Endothelial cell of umbilical vein (primary cell): ENCODE measurements at regions not wholly inside any gene's neighbourhood (a gene's known extent, or its start where the extent isn't known, plus 50 kb on each side); places are given as distances from the start of the nearest gene placed in this dataset.

Source experiments
- BruUV-seq: library from RNA; stranded (reverse); fragments of 400-500 nt; replicated peaks from 2 replicates; lab custom pipeline; 2021; lab: Mats Ljungman, UMichigan
- CTCF ChIA-PET: fragments of 300-600, 350-600 bp; sonication (Branson Sonifier 250); formaldehyde crosslinking; loops from one replicate; lab custom pipeline; 2021; ENCODE audit warnings: antibody characterized with exemption, inconsistent platforms; lab: Charles Lee
- POLR2A ChIA-PET: fragments of 300-600, 350-600 bp; sonication (Branson Sonifier 250); formaldehyde crosslinking; loops from one replicate; lab custom pipeline; 2021; ENCODE audit warnings: antibody characterized with exemption, inconsistent platforms; lab: Charles Lee
- DNase-seq: peaks from one replicate; pipeline ENCODE4 v3.0.0-alpha.2; 2011; ENCODE audit warnings: low read depth, low spot score
- FAIRE-seq: peaks from 2 replicates; lab custom pipeline; 2011; peaks lifted over from hg19 to GRCh38; lab: Jason Lieb, UNC
- H2AFZ ChIP-seq: 2 replicates; pipeline ENCODE4 v1.6.0; 2012; ENCODE audit warnings: low read depth, low read length, control low read depth, inconsistent platforms
- H3K27ac ChIP-seq: 2 replicates; pipeline ENCODE4 v1.5.1; 2011; ENCODE audit warnings: low read depth, mild to moderate bottlenecking, control low read depth, low read length, moderate library complexity; ENCODE audit not compliant: insufficient read depth
- H3K27me3 ChIP-seq, 2 experiments: 2 replicates each; pipeline versions ENCODE4 v1.6.0 to v1.6.1; 2011; ENCODE audit warnings: low read length in 2 of 2, mixed read lengths in 1 of 2; ENCODE audit not compliant: control insufficient read depth in 2 of 2, insufficient read depth in 2 of 2
- H3K36me3 ChIP-seq, 2 experiments: 2 replicates in 1 of 2; 3 replicates in 1 of 2; pipeline ENCODE4 v1.5.1; 2011; ENCODE audit warnings: low read length in 2 of 2, mild to moderate bottlenecking in 1 of 2, moderate library complexity in 1 of 2; ENCODE audit not compliant: control insufficient read depth in 2 of 2, insufficient read depth in 2 of 2; ENCODE audit errors: extremely low read depth in 1 of 2
- H3K4me1 ChIP-seq: 3 replicates; pipeline ENCODE4 v1.5.1; 2011; ENCODE audit warnings: mild to moderate bottlenecking, low read length; ENCODE audit not compliant: control insufficient read depth, insufficient read depth; ENCODE audit errors: extremely low read depth
- H3K4me2 ChIP-seq: 2 replicates; pipeline ENCODE4 v1.6.1; 2011; ENCODE audit warnings: low read length, control low read depth, mixed read lengths; ENCODE audit not compliant: insufficient read depth
- H3K4me3 ChIP-seq, 3 experiments: fragments of 200-600 bp in 1 of 3; sonication (generic), shearing (Covaris generic) in 1 of 3; replicated peaks in 1 of 3; 2 replicates each; pipeline ENCODE4 v1.5.1; 2011 to 2016; ENCODE audit warnings: control low read depth in 3 of 3, low read length in 3 of 3, mild to moderate bottlenecking in 2 of 3, inconsistent platforms in 1 of 3, low read depth in 1 of 3, moderate library complexity in 1 of 3; ENCODE audit not compliant: insufficient read depth in 1 of 3
- H3K79me2 ChIP-seq: 2 replicates; pipeline ENCODE4 v1.6.0; 2012; ENCODE audit warnings: low read length, inconsistent platforms; ENCODE audit not compliant: control insufficient read depth, insufficient read depth
- H3K9ac ChIP-seq: replicated peaks from 2 replicates; pipeline ENCODE3; 2011; ENCODE audit warnings: low read length, control low read depth; ENCODE audit not compliant: insufficient read depth; ENCODE audit errors: extremely low read depth
- H3K9me1 ChIP-seq: replicated peaks from 3 replicates; pipeline ENCODE4 v1.6.0; 2011; ENCODE audit warnings: mild to moderate bottlenecking, low read length; ENCODE audit not compliant: control insufficient read depth, insufficient read depth; ENCODE audit errors: extremely low read depth
- H3K9me3 ChIP-seq: replicated peaks from 2 replicates; pipeline ENCODE4 v1.5.1; 2012; ENCODE audit warnings: low read length, inconsistent platforms; ENCODE audit not compliant: control insufficient read depth, insufficient read depth
- H4K20me1 ChIP-seq: replicated peaks from 2 replicates; pipeline ENCODE3; 2011; ENCODE audit warnings: mild to moderate bottlenecking, low read length; ENCODE audit not compliant: control insufficient read depth, insufficient read depth; ENCODE audit errors: extremely low read depth
- EZH2 ChIP-seq: IDR thresholded peaks from 2 replicates; pipeline ENCODE4 v1.6.1; 2012; ENCODE audit warnings: borderline replicate concordance, low read depth, mild to moderate bottlenecking, moderate library complexity, low read length, inconsistent platforms; ENCODE audit not compliant: severe bottlenecking
- FOS ChIP-seq: IDR thresholded peaks from 2 replicates; pipeline ENCODE4 v1.6.1; 2011; ENCODE audit warnings: mild to moderate bottlenecking, low read length, moderate library complexity, borderline replicate concordance; ENCODE audit not compliant: insufficient read depth
- GATA2 ChIP-seq: IDR thresholded peaks from 2 replicates; pipeline ENCODE4 v1.7.0; 2011; ENCODE audit warnings: low read depth, mild to moderate bottlenecking, moderate library complexity, mixed read lengths, low read length; ENCODE audit not compliant: insufficient read length, insufficient read depth
- JUN ChIP-seq: IDR thresholded peaks from 2 replicates; pipeline ENCODE4 v1.6.1; 2011; ENCODE audit warnings: borderline replicate concordance, low read depth; ENCODE audit not compliant: insufficient read length, insufficient read depth
- MYC ChIP-seq: IDR thresholded peaks from one replicate; pipeline ENCODE4 v1.6.1; 2011; ENCODE audit warnings: mild to moderate bottlenecking, low read depth, low read length
- POLR2A ChIP-seq: IDR thresholded peaks from 2 replicates; pipeline ENCODE4 v1.6.1; 2012; ENCODE audit warnings: low read depth, mild to moderate bottlenecking, control low read depth, low read length
- POLR2AphosphoS5 ChIP-seq: IDR thresholded peaks from 2 replicates; pipeline ENCODE4 v1.6.1; 2012; ENCODE audit warnings: low read depth, mild to moderate bottlenecking, control low read depth, low read length, moderate library complexity; ENCODE audit not compliant: insufficient read depth
- dilution Hi-C: fragments of 300-500 bp; cut with MboI; formaldehyde crosslinking; loops from one replicate; pipeline ENCODE4 v1.15.0; 2019; ENCODE audit warnings: low sequenced_read_pairs; ENCODE audit not compliant: extremely low pct_ligation_motif_present
- intact Hi-C: fragments of 100-400 bp; cut with micrococcal nuclease; formaldehyde crosslinking; loops from one replicate; pipeline ENCODE4 v1.10.0; 2022
- TF ChIP-seq, protein P1 (sequence below): IDR thresholded peaks from 2 replicates; pipeline ENCODE4 v1.6.1; 2011; ENCODE audit not compliant: insufficient read depth, insufficient read length
- TF ChIP-seq, protein P2 (sequence below), 2 donors: IDR thresholded peaks; 1 replicate in 1 of 2; 2 replicates in 1 of 2; pipeline ENCODE4 v1.5.1; 2011; ENCODE audit warnings: low read length in 2 of 2, mild to moderate bottlenecking in 2 of 2, moderate library complexity in 2 of 2, control low read depth in 1 of 2, inconsistent platforms in 1 of 2, low read depth in 1 of 2; ENCODE audit not compliant: insufficient read depth in 1 of 2; ENCODE audit errors: extremely low read depth in 1 of 2

DNA sequence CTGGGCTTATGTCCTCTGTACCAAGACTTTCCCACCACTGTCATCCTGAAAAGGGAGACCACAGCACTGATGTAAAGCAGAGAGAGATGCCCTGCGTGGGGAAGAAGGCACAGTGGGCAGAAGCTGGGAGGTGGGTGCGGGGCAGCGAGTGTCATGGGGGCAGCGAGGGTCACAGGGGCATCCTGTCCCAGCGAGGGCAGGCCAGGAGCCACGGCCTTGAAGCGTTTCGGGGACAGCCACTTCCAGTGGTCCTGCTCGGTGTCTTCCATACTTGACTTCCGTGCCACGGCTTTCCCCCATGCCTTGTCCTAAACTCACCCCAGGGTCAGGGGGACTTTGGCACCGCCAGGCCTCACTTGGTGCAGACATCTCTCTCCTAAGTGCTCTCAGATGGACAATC, 1121.3 kb downstream of the TBC1D22A start:
- Histone ChIP-seq H3K4me3 (no peak overlapping the region), H3K27me3 (no peaks in the 10 kb centered on the region), H3K9me3 (peaks cover 9% of the 10 kb centered on the region), H3K27ac (no peak overlapping the region), H3K4me2 (no peak overlapping the region), H2AFZ (no peak overlapping the region), H3K4me1 (no peaks in the 10 kb centered on the region), H3K9ac (no peak overlapping the region), H3K9me1 (no peaks in the 10 kb centered on the region), H3K79me2 (no peaks in the 10 kb centered on the region), H3K36me3 (no peaks in the 10 kb centered on the region), H4K20me1 (no peaks in the 10 kb centered on the region)
- TF ChIP-seq POLR2AphosphoS5, result no peak
- TF ChIP-seq EZH2, result no peak
- no peak for TF ChIP-seq FOS
- TF ChIP-seq, protein P1, sequence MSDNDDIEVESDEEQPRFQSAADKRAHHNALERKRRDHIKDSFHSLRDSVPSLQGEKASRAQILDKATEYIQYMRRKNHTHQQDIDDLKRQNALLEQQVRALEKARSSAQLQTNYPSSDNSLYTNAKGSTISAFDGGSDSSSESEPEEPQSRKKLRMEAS, result no peak
- no peak for TF ChIP-seq JUN
- TF ChIP-seq MYC, result no peak
- no peak for TF ChIP-seq GATA2
- no peak for TF ChIP-seq POLR2A
- FAIRE-seq (no peak), DNase-seq (no peak)
- dilution Hi-C loops, result no loop called here
- ChIA-PET POLR2A (no interaction called here), CTCF (no interaction called here)
- intact Hi-C loops, result no loop called here
- no TSS peak for BruUV-seq

DNA sequence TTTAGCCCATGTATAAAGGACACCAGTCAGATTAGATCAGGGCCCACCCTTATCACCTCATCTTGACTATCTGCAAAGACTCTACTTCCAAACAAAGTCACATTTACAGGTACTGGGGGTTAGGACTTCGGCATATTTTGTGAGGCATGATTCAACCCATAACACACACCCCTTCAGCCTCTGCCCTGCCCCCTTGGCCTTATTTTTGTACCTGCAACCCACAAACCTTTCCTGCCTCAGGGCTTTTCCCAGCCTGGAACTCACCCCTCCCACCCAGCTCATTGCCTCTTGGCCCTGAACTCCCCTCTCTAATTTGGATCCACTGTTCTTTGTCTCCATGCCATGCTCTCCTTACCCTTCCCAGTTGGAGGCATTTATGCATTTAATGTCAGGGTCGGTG, 1116.9 kb downstream of the TBC1D22A start:
- no peaks in the 10 kb centered on the region for H3K9me1 ChIP-seq
- intact Hi-C loops (no loop called here), dilution Hi-C loops (no loop called here)
- DNase-seq (no peak), FAIRE-seq (no peak)
- no peaks in the 10 kb centered on the region for H3K79me2 ChIP-seq
- ChIA-PET POLR2A (no interaction called here), CTCF (no interaction called here)
- BruUV-seq, result no TSS peak
- no peak overlapping the region for H2AFZ ChIP-seq
- no peak for TF ChIP-seq MYC
- TF ChIP-seq, protein P2, sequence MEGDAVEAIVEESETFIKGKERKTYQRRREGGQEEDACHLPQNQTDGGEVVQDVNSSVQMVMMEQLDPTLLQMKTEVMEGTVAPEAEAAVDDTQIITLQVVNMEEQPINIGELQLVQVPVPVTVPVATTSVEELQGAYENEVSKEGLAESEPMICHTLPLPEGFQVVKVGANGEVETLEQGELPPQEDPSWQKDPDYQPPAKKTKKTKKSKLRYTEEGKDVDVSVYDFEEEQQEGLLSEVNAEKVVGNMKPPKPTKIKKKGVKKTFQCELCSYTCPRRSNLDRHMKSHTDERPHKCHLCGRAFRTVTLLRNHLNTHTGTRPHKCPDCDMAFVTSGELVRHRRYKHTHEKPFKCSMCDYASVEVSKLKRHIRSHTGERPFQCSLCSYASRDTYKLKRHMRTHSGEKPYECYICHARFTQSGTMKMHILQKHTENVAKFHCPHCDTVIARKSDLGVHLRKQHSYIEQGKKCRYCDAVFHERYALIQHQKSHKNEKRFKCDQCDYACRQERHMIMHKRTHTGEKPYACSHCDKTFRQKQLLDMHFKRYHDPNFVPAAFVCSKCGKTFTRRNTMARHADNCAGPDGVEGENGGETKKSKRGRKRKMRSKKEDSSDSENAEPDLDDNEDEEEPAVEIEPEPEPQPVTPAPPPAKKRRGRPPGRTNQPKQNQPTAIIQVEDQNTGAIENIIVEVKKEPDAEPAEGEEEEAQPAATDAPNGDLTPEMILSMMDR (IDR thresholded peaks at IDR 0.05; ENCODE audit: extremely low read depth in 1 of 2, insufficient read depth in 1 of 2, low read depth in 1 of 2, low read length in 2 of 2), result no peak
- no peaks in the 10 kb centered on the region for H3K4me1 ChIP-seq
- H3K27ac ChIP-seq, result no peak overlapping the region
- peaks cover 14% of the 10 kb centered on the region for H3K9me3 ChIP-seq
- no peak overlapping the region for H3K4me2 ChIP-seq
- H3K4me3 ChIP-seq, result no peak overlapping the region
- H3K27me3 ChIP-seq, result no peaks in the 10 kb centered on the region
- no peak overlapping the region for H3K9ac ChIP-seq
- no peaks in the 10 kb centered on the region for H4K20me1 ChIP-seq
- H3K36me3 ChIP-seq, result no peaks in the 10 kb centered on the region
